ENCODE measurements at regions not wholly inside any gene's neighbourhood (a gene's known extent, or its start where the extent isn't known, plus 50 kb on each side); places are given as distances from the start of the nearest gene placed in this dataset.

DNA sequence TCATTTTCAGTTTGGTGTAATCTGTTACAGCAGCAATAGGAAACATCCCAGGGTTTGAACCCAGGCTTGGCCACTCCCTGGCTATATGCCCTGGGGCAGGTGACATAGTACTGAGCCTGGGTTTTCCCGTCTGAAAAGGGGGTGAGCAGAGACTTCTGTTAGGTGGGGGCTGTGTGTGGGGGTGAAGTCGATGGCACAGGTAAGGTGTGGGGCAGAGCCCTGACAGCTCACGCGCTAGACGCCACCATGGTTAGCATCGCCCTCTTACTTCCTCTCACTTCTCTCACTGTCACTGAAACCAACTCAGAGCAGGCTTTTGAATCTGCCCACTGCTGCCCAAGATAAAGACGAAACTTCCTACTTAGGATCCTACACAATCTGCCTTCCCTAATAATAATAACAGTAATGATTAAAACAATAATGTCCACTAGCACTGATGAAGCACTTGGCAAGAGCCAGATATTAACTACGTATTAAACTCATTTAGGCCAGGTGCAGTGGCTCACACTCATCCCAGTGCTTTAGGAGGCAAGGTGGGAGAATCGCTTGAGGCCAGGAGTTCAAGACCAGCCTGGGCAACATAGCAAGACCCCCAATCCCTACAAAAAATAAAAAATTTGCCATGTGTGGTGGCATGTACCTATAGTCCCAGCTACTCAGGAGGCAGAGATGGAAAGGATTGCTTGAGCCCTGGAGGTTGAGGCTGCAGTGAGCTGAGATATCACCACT lies 117.9 kb upstream of the PTPN1 start:
- no peak overlapping the region for H3K27ac Mint-ChIP-seq
- no peak overlapping the region for H3K4me3 Mint-ChIP-seq
- H3K27me3 Mint-ChIP-seq (ENCODE audit: low read depth, poor library complexity): peaks cover 10% of the 10 kb centered on the region
- peaks cover 32% of the 10 kb centered on the region for H3K4me1 Mint-ChIP-seq
- no peaks in the 10 kb centered on the region for H3K9me3 Mint-ChIP-seq
- TF ChIP-seq, protein P1, sequence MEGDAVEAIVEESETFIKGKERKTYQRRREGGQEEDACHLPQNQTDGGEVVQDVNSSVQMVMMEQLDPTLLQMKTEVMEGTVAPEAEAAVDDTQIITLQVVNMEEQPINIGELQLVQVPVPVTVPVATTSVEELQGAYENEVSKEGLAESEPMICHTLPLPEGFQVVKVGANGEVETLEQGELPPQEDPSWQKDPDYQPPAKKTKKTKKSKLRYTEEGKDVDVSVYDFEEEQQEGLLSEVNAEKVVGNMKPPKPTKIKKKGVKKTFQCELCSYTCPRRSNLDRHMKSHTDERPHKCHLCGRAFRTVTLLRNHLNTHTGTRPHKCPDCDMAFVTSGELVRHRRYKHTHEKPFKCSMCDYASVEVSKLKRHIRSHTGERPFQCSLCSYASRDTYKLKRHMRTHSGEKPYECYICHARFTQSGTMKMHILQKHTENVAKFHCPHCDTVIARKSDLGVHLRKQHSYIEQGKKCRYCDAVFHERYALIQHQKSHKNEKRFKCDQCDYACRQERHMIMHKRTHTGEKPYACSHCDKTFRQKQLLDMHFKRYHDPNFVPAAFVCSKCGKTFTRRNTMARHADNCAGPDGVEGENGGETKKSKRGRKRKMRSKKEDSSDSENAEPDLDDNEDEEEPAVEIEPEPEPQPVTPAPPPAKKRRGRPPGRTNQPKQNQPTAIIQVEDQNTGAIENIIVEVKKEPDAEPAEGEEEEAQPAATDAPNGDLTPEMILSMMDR (IDR thresholded peaks at IDR 0.05): no peak
- no peak for DNase-seq
- no peaks in the 10 kb centered on the region for H3K36me3 Mint-ChIP-seq (ENCODE audit: low read depth)

DNA sequence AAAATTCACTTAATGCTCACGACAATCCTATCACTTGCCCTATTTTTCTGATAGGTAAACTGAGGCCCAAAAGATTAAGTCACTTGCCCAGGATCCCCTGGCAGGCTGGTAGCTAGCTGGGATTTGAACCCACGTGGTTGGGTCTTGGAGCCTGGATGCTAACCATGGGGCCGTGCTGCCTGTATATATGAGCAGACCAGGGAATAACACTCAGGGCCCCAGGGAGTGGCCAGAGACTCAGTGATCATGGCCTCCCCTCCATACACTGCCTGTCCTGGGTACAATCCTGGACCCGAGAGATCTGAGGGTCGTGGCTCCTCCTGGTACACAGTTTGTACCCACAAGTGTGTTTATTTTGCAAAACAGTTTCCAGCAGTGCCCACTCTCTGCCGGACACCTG lies 116.9 kb upstream of the PTPN1 start:
- no peaks in the 10 kb centered on the region for H3K36me3 Mint-ChIP-seq (ENCODE audit: low read depth)
- peaks cover 10% of the 10 kb centered on the region for H3K27me3 Mint-ChIP-seq (ENCODE audit: low read depth, poor library complexity)
- H3K4me3 Mint-ChIP-seq: no peak overlapping the region
- TF ChIP-seq, protein P1 (IDR thresholded peaks at IDR 0.05): no peak
- H3K4me1 Mint-ChIP-seq: peaks cover 37% of the 10 kb centered on the region
- no peak for DNase-seq
- H3K9me3 Mint-ChIP-seq: no peaks in the 10 kb centered on the region
- H3K27ac Mint-ChIP-seq: no peak overlapping the region

DNA sequence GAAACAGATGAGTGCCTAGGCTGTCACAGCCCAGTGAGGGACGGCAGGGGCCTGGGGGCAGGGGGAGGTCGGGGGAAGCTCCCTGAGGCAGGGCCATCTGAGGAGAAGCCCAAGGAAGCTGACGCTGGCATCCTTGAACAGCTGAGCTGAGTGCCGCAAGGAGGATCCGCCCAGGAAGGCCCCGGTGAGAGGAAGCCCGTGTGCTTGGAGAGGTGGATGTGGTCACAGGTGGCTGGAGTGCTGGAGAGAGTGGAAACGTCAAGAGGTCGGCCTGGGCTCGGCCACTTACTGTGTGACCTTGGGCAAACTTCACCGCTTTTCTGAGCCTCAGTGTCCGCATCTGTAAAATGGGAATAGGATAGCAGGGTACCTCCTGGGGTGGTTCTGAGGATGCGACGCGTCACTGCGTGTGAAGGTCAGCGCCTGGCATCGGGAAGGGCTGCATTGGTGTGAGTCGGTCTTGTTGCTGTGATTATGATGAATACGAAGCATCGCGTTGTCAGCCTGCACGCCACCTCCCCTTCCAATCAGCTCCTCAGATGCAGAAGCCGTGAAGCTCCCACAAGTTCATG lies 116.1 kb upstream of the PTPN1 start:
- Mint-ChIP-seq H3K9me3 (no peaks in the 10 kb centered on the region), H3K4me3 (no peak overlapping the region), H3K4me1 (peaks cover 39% of the 10 kb centered on the region), H3K27ac (no peak overlapping the region), H3K27me3 (ENCODE audit: low read depth, poor library complexity) (peaks cover 10% of the 10 kb centered on the region), H3K36me3 (ENCODE audit: low read depth) (no peaks in the 10 kb centered on the region)
- no peak for DNase-seq
- TF ChIP-seq, protein P1 (IDR thresholded peaks at IDR 0.05): no peak

DNA sequence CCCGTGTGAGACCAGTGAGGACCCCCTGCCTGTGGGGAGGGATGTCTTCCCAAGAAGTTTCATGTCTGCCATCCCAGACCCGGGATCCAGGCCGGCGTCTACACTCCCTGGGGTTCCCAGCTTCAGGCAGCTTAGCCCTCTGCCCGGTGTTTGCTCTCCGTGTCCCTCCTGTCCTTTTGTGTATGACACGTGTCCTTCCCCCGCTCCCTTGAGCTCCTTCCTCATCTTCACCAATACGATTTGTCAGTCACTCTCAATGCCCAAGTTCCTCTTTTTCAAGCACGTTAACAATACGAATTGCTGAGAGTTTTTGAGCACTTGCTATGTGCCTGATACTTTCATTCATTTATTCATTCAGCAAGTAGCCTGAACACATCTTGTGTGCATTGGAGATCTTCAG lies 115.6 kb upstream of the PTPN1 start:
- Mint-ChIP-seq H3K27me3 (ENCODE audit: low read depth, poor library complexity) (peaks cover 10% of the 10 kb centered on the region), H3K9me3 (no peaks in the 10 kb centered on the region), H3K4me1 (peaks cover 39% of the 10 kb centered on the region), H3K27ac (no peak overlapping the region), H3K36me3 (ENCODE audit: low read depth) (no peaks in the 10 kb centered on the region), H3K4me3 (no peak overlapping the region)
- DNase-seq: no peak
- TF ChIP-seq, protein P1 (IDR thresholded peaks at IDR 0.05): no peak

DNA sequence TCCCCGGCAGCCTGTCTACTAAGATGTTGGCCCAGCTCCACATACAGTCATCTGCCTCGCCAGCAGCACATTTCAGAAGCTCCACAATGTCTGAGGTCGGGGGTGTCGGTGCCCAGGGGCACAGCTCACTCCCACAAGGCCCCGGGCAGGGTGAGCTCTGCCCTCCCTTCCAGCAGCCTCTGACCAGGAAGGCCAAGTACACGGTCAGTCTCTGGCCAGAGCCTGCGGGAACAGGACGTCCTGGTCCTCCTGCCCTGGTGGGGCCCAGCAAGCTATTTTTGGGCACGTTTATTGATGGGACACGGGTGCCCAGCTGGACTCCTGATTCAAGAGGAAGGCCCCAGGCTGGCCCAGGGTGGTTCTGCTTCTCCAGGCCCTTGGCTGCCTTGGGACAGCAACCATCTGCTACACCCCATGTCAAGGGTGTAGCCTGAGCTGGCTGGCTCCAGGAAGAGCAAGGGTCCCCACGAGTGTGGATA lies 114.9 kb upstream of the PTPN1 start:
- no peak overlapping the region for H3K4me3 Mint-ChIP-seq
- no peak for DNase-seq
- no peaks in the 10 kb centered on the region for H3K36me3 Mint-ChIP-seq (ENCODE audit: low read depth)
- peaks cover 39% of the 10 kb centered on the region for H3K4me1 Mint-ChIP-seq
- TF ChIP-seq, protein P1 (IDR thresholded peaks at IDR 0.05): no peak
- peaks cover 10% of the 10 kb centered on the region for H3K27me3 Mint-ChIP-seq (ENCODE audit: low read depth, poor library complexity)
- H3K27ac Mint-ChIP-seq: no peak overlapping the region
- no peaks in the 10 kb centered on the region for H3K9me3 Mint-ChIP-seq
